GM21786 (cell line): ENCODE measurements at regions not wholly inside any gene's neighbourhood (a gene's known extent, or its start where the extent isn't known, plus 50 kb on each side); places are given as distances from the start of the nearest gene placed in this dataset.

Experiments
- ATAC-seq: cut with Tn5 transposase; IDR thresholded peaks from one replicate; pipeline ENCODE4 v1.9.1; 2021; ENCODE audit not compliant: unreplicated experiment

- no peak for ATAC-seq
These were observed 190.4 kb upstream of the HTR2A start for GRCh38 chr13:47087241-47087640.

- ATAC-seq = no peak
These were observed 188.5 kb upstream of the HTR2A start for GRCh38 chr13:47085346-47085745.

GRCh38 chr13:47081850-47082249 is 185.0 kb upstream of the HTR2A start:
- ATAC-seq = no peak

- no peak for ATAC-seq
These were observed 184.4 kb upstream of the HTR2A start for GRCh38 chr13:47081246-47081645.

GRCh38 chr13:47080621-47081020 is 183.8 kb upstream of the HTR2A start:
- ATAC-seq = no peak

GRCh38 chr13:47076500-47076899 is 179.6 kb upstream of the HTR2A start:
- ATAC-seq = no peak

GRCh38 chr13:47069133-47069532 is 172.3 kb upstream of the HTR2A start:
- ATAC-seq = no peak

GRCh38 chr13:47067306-47067705 is 170.5 kb upstream of the HTR2A start:
- ATAC-seq = no peak

GRCh38 chr13:47066226-47066625 is 169.4 kb upstream of the HTR2A start:
- ATAC-seq = no peak

- no peak for ATAC-seq
These were observed 167.5 kb upstream of the HTR2A start for GRCh38 chr13:47064381-47064780.

- ATAC-seq = no peak
These were observed 152.6 kb upstream of the HTR2A start for GRCh38 chr13:47049276-47049989.

GRCh38 chr13:47046706-47047105 is 149.9 kb upstream of the HTR2A start:
- no peak for ATAC-seq

GRCh38 chr13:47044842-47045241 is 148.0 kb upstream of the HTR2A start:
- no peak for ATAC-seq

GRCh38 chr13:47039106-47039505 is 142.3 kb upstream of the HTR2A start:
- no peak for ATAC-seq

- no peak for ATAC-seq
These were observed 141.3 kb upstream of the HTR2A start for GRCh38 chr13:47038188-47038587.

- peak; percentile 99 for ATAC-seq
These were observed 139.6 kb upstream of the HTR2A start for GRCh38 chr13:47036294-47037008.

- no peak for ATAC-seq
These were observed 136.4 kb upstream of the HTR2A start for GRCh38 chr13:47033216-47033615.

GRCh38 chr13:47027780-47028437 is 131.1 kb upstream of the HTR2A start:
- no peak for ATAC-seq

- ATAC-seq = no peak
These were observed 129.1 kb upstream of the HTR2A start for GRCh38 chr13:47025791-47026447.

- no peak for ATAC-seq
These were observed 123.1 kb upstream of the HTR2A start for GRCh38 chr13:47019977-47020376.

- ATAC-seq = no peak
These were observed 120.6 kb upstream of the HTR2A start for GRCh38 chr13:47017476-47017875.

- ATAC-seq = no peak
These were observed 111.5 kb upstream of the HTR2A start for GRCh38 chr13:47008318-47008717.
